ENCODE measurements at regions not wholly inside any gene's neighbourhood (a gene's known extent, or its start where the extent isn't known, plus 50 kb on each side); places are given as distances from the start of the nearest gene placed in this dataset.

DNA sequence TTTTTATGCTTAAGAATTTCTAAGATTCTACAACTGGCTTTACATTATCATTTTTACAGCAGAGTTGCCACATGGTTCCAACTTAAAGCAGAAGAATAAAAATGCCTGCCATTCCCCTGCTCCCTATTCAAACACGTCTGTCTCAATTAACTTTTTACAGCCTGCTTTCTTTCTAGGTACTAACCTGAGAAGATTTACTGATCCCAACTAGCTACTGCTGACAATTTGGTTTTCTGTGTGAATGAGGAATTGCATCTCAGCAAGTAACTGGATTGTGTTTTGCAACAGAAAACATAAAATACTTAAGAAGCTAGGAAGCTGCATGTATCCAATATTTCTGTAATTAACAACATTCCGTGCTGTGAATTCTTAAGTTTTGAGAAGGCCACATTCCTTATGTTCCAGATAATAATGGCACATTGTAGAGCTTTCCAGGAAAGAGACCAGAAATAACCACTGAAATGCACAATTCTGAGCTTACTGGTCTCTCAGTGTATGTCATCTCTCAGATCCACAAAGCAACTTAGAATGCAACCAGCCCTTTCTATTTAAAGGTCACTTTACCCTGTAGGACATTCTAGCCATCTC lies 306.8 kb upstream of the NMUR2 start:
- TF ChIP-seq CTCF (conservative IDR thresholded peaks at IDR 0.05; ENCODE audit: low read depth, low read length) (no peak), EZH2phosphoT487 (IDR thresholded peaks at IDR 0.05; ENCODE audit: borderline replicate concordance, low read length) (no peak), EZH2 (IDR thresholded peaks at IDR 0.05; ENCODE audit: low read length, unreplicated experiment) (no peak)
